HG02623 (cell line): ENCODE measurements at regions not wholly inside any gene's neighbourhood (a gene's known extent, or its start where the extent isn't known, plus 50 kb on each side); places are given as distances from the start of the nearest gene placed in this dataset.
"Not testable (repeated sequence)": the region's sequence is repeated elsewhere in the genome, so short reads cannot be mapped to it uniquely, and the experiment has no call there.

Source experiments
- ATAC-seq: cut with Tn5 transposase; IDR thresholded peaks from one replicate; pipeline ENCODE4 v1.9.1; 2021; ENCODE audit warnings: moderate library complexity; ENCODE audit not compliant: unreplicated experiment

GRCh38 chr20:12849225-12849910, 159.4 kb upstream of the SPTLC3 start:
- no peak for ATAC-seq

- ATAC-seq = not testable (repeated sequence)
These were observed 151.1 kb upstream of the SPTLC3 start for GRCh38 chr20:12857643-12858042.

- ATAC-seq = no peak
These were observed 148.0 kb upstream of the SPTLC3 start for GRCh38 chr20:12860619-12861247.

GRCh38 chr20:12869669-12870068, 139.1 kb upstream of the SPTLC3 start:
- ATAC-seq = no peak

- ATAC-seq = no peak
These were observed 138.2 kb upstream of the SPTLC3 start for GRCh38 chr20:12870588-12870987.

GRCh38 chr20:12874933-12875332, 133.8 kb upstream of the SPTLC3 start:
- ATAC-seq = no peak

- ATAC-seq = no peak
These were observed 133.3 kb upstream of the SPTLC3 start for GRCh38 chr20:12875510-12875909.

- no peak for ATAC-seq
These were observed 125.8 kb upstream of the SPTLC3 start for GRCh38 chr20:12882832-12883506.

- ATAC-seq = no peak
These were observed 125.3 kb upstream of the SPTLC3 start for GRCh38 chr20:12883507-12883885.

- ATAC-seq = no peak
These were observed 122.0 kb upstream of the SPTLC3 start for GRCh38 chr20:12886618-12887363.

GRCh38 chr20:12891643-12892042, 117.1 kb upstream of the SPTLC3 start:
- ATAC-seq = no peak

- ATAC-seq = no peak
These were observed 115.8 kb upstream of the SPTLC3 start for GRCh38 chr20:12893019-12893418.

- ATAC-seq = no peak
These were observed 115.1 kb upstream of the SPTLC3 start for GRCh38 chr20:12893653-12894052.

GRCh38 chr20:12894089-12894488, 114.7 kb upstream of the SPTLC3 start:
- ATAC-seq = no peak

GRCh38 chr20:12896180-12896579, 112.6 kb upstream of the SPTLC3 start:
- ATAC-seq = no peak

- no peak for ATAC-seq
These were observed 105.8 kb upstream of the SPTLC3 start for GRCh38 chr20:12902992-12903391.

- no peak for ATAC-seq
These were observed 102.4 kb upstream of the SPTLC3 start for GRCh38 chr20:12906361-12906760.

- no peak for ATAC-seq
These were observed 97.4 kb upstream of the SPTLC3 start for GRCh38 chr20:12911372-12911771.

GRCh38 chr20:12913781-12914443, 94.9 kb upstream of the SPTLC3 start:
- no peak for ATAC-seq

GRCh38 chr20:12914804-12915203, 94.0 kb upstream of the SPTLC3 start:
- ATAC-seq = no peak

- ATAC-seq = no peak
These were observed 92.1 kb upstream of the SPTLC3 start for GRCh38 chr20:12916699-12917098.
